ENCODE measurements at regions not wholly inside any gene's neighbourhood (a gene's known extent, or its start where the extent isn't known, plus 50 kb on each side); places are given as distances from the start of the nearest gene placed in this dataset.
"Not testable (repeated sequence)": the region's sequence is repeated elsewhere in the genome, so short reads cannot be mapped to it uniquely, and the experiment has no call there.

GRCh38 chr4:20151436-20151835, 100.3 kb upstream of the SLIT2 start:
- no peaks in the 10 kb centered on the region for H3K36me3 Mint-ChIP-seq (ENCODE audit: insufficient read depth in 1 of 3, low read depth in 3 of 3)
- no peak for TF ChIP-seq CTCF (conservative IDR thresholded peaks at IDR 0.05)
- WGBS (ENCODE audit: extremely low coverage, insufficient read length, low lambda C conversion rate): no CpG with 5 or more reads among the region's 2 CpGs

DNA sequence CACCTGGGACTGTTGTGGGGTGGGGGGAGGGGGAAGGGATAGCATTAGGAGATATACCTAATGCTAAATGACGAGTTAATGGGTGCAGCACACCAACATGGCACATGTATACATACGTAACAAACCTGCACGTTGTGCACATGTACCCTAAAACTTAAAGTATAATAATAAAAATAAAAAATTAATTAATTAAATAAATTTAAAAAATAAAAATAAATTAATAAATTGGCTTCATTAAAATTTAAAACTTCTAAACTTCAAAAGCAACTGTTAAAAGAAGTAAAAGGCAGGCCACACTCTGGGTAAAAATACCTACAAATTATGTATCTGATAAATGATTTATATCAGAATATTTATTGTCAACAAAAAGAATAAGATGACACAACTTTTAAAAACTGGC, 102.6 kb upstream of the SLIT2 start:
- not testable (repeated sequence) for H3K23ac ChIP-seq (ENCODE audit: insufficient read length, low read depth, low read length); H3K9ac ChIP-seq (ENCODE audit: extremely low read depth, insufficient read length, low read length); DNase-seq; H3K27ac ChIP-seq (ENCODE audit: insufficient read length, low read depth, low read length); H3K4me3 Mint-ChIP-seq; H2BK120ac ChIP-seq (ENCODE audit: low read depth, low read length, poor library complexity, severe bottlenecking); H3K79me2 ChIP-seq (ENCODE audit: insufficient read depth, low read length); H2BK5ac ChIP-seq (ENCODE audit: insufficient read length, low read length); H4K20me1 ChIP-seq (ENCODE audit: control insufficient read depth, insufficient read depth, insufficient read length); H3T11ph ChIP-seq (ENCODE audit: low read length); H4K91ac ChIP-seq (ENCODE audit: insufficient read length, low read depth, low read length); H2BK15ac ChIP-seq (ENCODE audit: low read depth, low read length); H2AK5ac ChIP-seq (ENCODE audit: insufficient read length, low read length); H3K9me3 ChIP-seq (ENCODE audit: control insufficient read depth, low read depth, low read length); H3K4me1 Mint-ChIP-seq; H3K27me3 Mint-ChIP-seq (ENCODE audit: low read depth); H3K56ac ChIP-seq (ENCODE audit: insufficient read length, low read depth, low read length); H2BK12ac ChIP-seq (ENCODE audit: insufficient read length, low read depth, low read length); H3K36me3 Mint-ChIP-seq (ENCODE audit: insufficient read depth in 1 of 3, low read depth in 3 of 3); H3K27ac Mint-ChIP-seq; H3K79me1 ChIP-seq (ENCODE audit: insufficient read depth, low read depth, low read length, poor library complexity, severe bottlenecking); H2AFZ ChIP-seq (ENCODE audit: low read length); H3K23me2 ChIP-seq (ENCODE audit: insufficient read length, low read depth, low read length, poor library complexity, severe bottlenecking); H4K8ac ChIP-seq (replicated peaks; ENCODE audit: insufficient read length, low read depth, low read length); H3K4me1 ChIP-seq (ENCODE audit: insufficient read depth, low read length); H3K4me2 ChIP-seq (ENCODE audit: insufficient read depth, insufficient read length, low read length); H3K27me3 ChIP-seq (ENCODE audit: insufficient read depth, low read length); H3K18ac ChIP-seq (ENCODE audit: insufficient read length, low read depth, low read length); H4K5ac ChIP-seq (ENCODE audit: insufficient read length, low read depth, low read length); H3K4ac ChIP-seq (ENCODE audit: low read depth, low read length); H2BK20ac ChIP-seq (ENCODE audit: low read depth, low read length, poor library complexity, severe bottlenecking); H3K14ac ChIP-seq (ENCODE audit: insufficient read depth, low read length)
- no CpG with 5 or more reads among the region's 3 CpGs for WGBS (ENCODE audit: extremely low coverage, insufficient read length, low lambda C conversion rate)
- peaks cover 17 to 20% of the 10 kb centered on the region in 2 experiments for H3K9me3 Mint-ChIP-seq

More at GRCh38 chr4:20151436-20151835, 100.3 kb upstream of the SLIT2 start:
- no peaks in the 10 kb centered on the region for H3K79me1 ChIP-seq (ENCODE audit: insufficient read depth, low read depth, low read length, poor library complexity, severe bottlenecking)
- H4K20me1 ChIP-seq (ENCODE audit: control insufficient read depth, insufficient read depth, insufficient read length): no peaks in the 10 kb centered on the region
- H2AK5ac ChIP-seq (ENCODE audit: insufficient read length, low read length): no peak overlapping the region
- no peak overlapping the region for H2AFZ ChIP-seq (ENCODE audit: low read length)
- H2BK12ac ChIP-seq (ENCODE audit: insufficient read length, low read depth, low read length): no peak overlapping the region
- H2BK15ac ChIP-seq (ENCODE audit: low read depth, low read length): no peak overlapping the region
- no peak for DNase-seq
- no peak overlapping the region for H2BK20ac ChIP-seq (ENCODE audit: low read depth, low read length, poor library complexity, severe bottlenecking)
- no peak overlapping the region for H3K23ac ChIP-seq (ENCODE audit: insufficient read length, low read depth, low read length)
- no peaks in the 10 kb centered on the region for H3K79me2 ChIP-seq (ENCODE audit: insufficient read depth, low read length)
- Mint-ChIP-seq H3K27me3 (ENCODE audit: low read depth) (no peaks in the 10 kb centered on the region), H3K4me1 (no peaks in the 10 kb centered on the region), H3K27ac (no peak overlapping the region), H3K4me3 (no peak overlapping the region), H3K9me3 (no peaks in the 10 kb centered on the region)
- no peak overlapping the region for H4K5ac ChIP-seq (ENCODE audit: insufficient read length, low read depth, low read length)
- no peak overlapping the region for H3K4me2 ChIP-seq (ENCODE audit: insufficient read depth, insufficient read length, low read length)
- no peaks in the 10 kb centered on the region for H3K4me1 ChIP-seq (ENCODE audit: insufficient read depth, low read length)
- no peak overlapping the region for H4K8ac ChIP-seq (replicated peaks; ENCODE audit: insufficient read length, low read depth, low read length)
- H3K56ac ChIP-seq (ENCODE audit: insufficient read length, low read depth, low read length): no peak overlapping the region
- H2BK5ac ChIP-seq (ENCODE audit: insufficient read length, low read length): no peak overlapping the region
- no peak overlapping the region for H2BK120ac ChIP-seq (ENCODE audit: low read depth, low read length, poor library complexity, severe bottlenecking)
- no peaks in the 10 kb centered on the region for H3K27me3 ChIP-seq (ENCODE audit: insufficient read depth, low read length)
- H3K27ac ChIP-seq (ENCODE audit: insufficient read length, low read depth, low read length): no peak overlapping the region
- no peak overlapping the region for H3T11ph ChIP-seq (ENCODE audit: low read length)
- no peak overlapping the region for H3K18ac ChIP-seq (ENCODE audit: insufficient read length, low read depth, low read length)
- no peak overlapping the region for H3K4ac ChIP-seq (ENCODE audit: low read depth, low read length)
- H3K9me3 ChIP-seq (ENCODE audit: control insufficient read depth, low read depth, low read length): no peaks in the 10 kb centered on the region
- H3K23me2 ChIP-seq (ENCODE audit: insufficient read length, low read depth, low read length, poor library complexity, severe bottlenecking): no peaks in the 10 kb centered on the region
- no peak overlapping the region for H3K14ac ChIP-seq (ENCODE audit: insufficient read depth, low read length)
- no peak overlapping the region for H4K91ac ChIP-seq (ENCODE audit: insufficient read length, low read depth, low read length)
- no peak overlapping the region for H3K9ac ChIP-seq (ENCODE audit: extremely low read depth, insufficient read length, low read length)
